Smooth muscle cell (in vitro differentiated cells): ENCODE measurements at regions not wholly inside any gene's neighbourhood (a gene's known extent, or its start where the extent isn't known, plus 50 kb on each side); places are given as distances from the start of the nearest gene placed in this dataset.
A peak's percentile ranks its signal among the peaks of the same experiment; 100 is the strongest.

Experiments used
- DNase-seq: peaks from one replicate; lab custom pipeline; 2025; ENCODE audit not compliant: unreplicated experiment; lab: John Stamatoyannopoulos, UW
- H2AFZ ChIP-seq: fragments of 200-600 bp; sonication (generic); 2 replicates; pipeline ENCODE4 v1.6.0; 2016; ENCODE audit warnings: antibody characterized with exemption, low read depth, mild to moderate bottlenecking
- H3F3A ChIP-seq: fragments of 200-600 bp; sonication (generic); 2 replicates; pipeline ENCODE4 v1.6.0; 2017; ENCODE audit warnings: antibody characterized with exemption, low read depth
- H3K27ac ChIP-seq: fragments of 200-600 bp; sonication (generic); 2 replicates; pipeline ENCODE4 v1.5.1; 2016; ENCODE audit warnings: low read depth, mild to moderate bottlenecking
- H3K27me3 ChIP-seq: fragments of 200-600 bp; sonication (generic); 2 replicates; pipeline ENCODE4 v1.6.1; 2016; ENCODE audit warnings: low read depth, mild to moderate bottlenecking
- H3K36me3 ChIP-seq: fragments of 200-600 bp; sonication (generic); 2 replicates; pipeline ENCODE4 v1.5.1; 2016; ENCODE audit warnings: low read depth
- H3K4me1 ChIP-seq: fragments of 200-600 bp; sonication (generic); 2 replicates; pipeline ENCODE4 v1.5.1; 2016; ENCODE audit warnings: low read depth
- H3K4me2 ChIP-seq: fragments of 200-600 bp; sonication (generic); 2 replicates; pipeline ENCODE4 v1.6.0; 2016; ENCODE audit warnings: mild to moderate bottlenecking
- H3K4me3 ChIP-seq: fragments of 200-600 bp; sonication (generic); 2 replicates; pipeline ENCODE4 v1.5.1; 2016; ENCODE audit warnings: mild to moderate bottlenecking
- H3K79me2 ChIP-seq: fragments of 200-600 bp; sonication (generic); 2 replicates; pipeline ENCODE4 v1.6.0; 2016; ENCODE audit warnings: low read depth, mild to moderate bottlenecking
- H3K9ac ChIP-seq: fragments of 200-600 bp; sonication (generic); 2 replicates; pipeline ENCODE4 v1.6.0; 2016; ENCODE audit warnings: low read depth
- H3K9me3 ChIP-seq: fragments of 200-600 bp; sonication (generic); replicated peaks from 2 replicates; pipeline ENCODE4 v1.5.1; 2016; ENCODE audit warnings: low read depth
- H4K20me1 ChIP-seq: fragments of 200-600 bp; sonication (generic); 2 replicates; pipeline ENCODE4 v1.6.0; 2016; ENCODE audit warnings: low read depth
- CTCF ChIP-seq: fragments of 200-600 bp; sonication (generic); IDR thresholded peaks from 2 replicates; pipeline ENCODE4 v1.5.1; 2017; ENCODE audit warnings: borderline replicate concordance, mild to moderate bottlenecking, antibody characterized with exemption; ENCODE audit not compliant: insufficient read depth, poor library complexity, severe bottlenecking
- WGBS: methylation state at CpG from one replicate; pipeline ENCODE4 v1.1.7; 2016; ENCODE audit warnings: low lambda C conversion rate; 5-methylcytosine and 5-hydroxymethylcytosine counted together

GRCh38 chr11:80596291-80596810, 1155.5 kb upstream of the TENM4 start:
- Histone ChIP-seq H2AFZ (no peak overlapping the region), H3K4me2 (peak overlapping the region; percentile 51), H3F3A (peaks cover 28% of the 10 kb centered on the region), H3K9me3 (no peaks in the 10 kb centered on the region), H3K79me2 (no peaks in the 10 kb centered on the region), H4K20me1 (no peaks in the 10 kb centered on the region), H3K27me3 (no peaks in the 10 kb centered on the region), H3K9ac (no peak overlapping the region), H3K4me1 (peaks cover 24% of the 10 kb centered on the region), H3K4me3 (no peak overlapping the region), H3K36me3 (no peaks in the 10 kb centered on the region), H3K27ac (peak overlapping the region; percentile 13)
- 50% methylated on average over 3 of the region's 3 CpGs for WGBS
- no peak for DNase-seq
- TF ChIP-seq CTCF, result no peak

GRCh38 chr11:80595011-80595410, 1154.2 kb upstream of the TENM4 start:
- no peak for TF ChIP-seq CTCF
- Histone ChIP-seq H3K27ac (peak overlapping the region; percentile 72), H2AFZ (no peak overlapping the region), H3K4me1 (peaks cover 24% of the 10 kb centered on the region), H3K79me2 (no peaks in the 10 kb centered on the region), H3K27me3 (no peaks in the 10 kb centered on the region), H3K4me2 (peak overlapping the region; percentile 51), H3K9me3 (no peaks in the 10 kb centered on the region), H3K9ac (no peak overlapping the region), H3K4me3 (no peak overlapping the region), H3F3A (peaks cover 28% of the 10 kb centered on the region), H4K20me1 (no peaks in the 10 kb centered on the region), H3K36me3 (no peaks in the 10 kb centered on the region)
- WGBS, result 16% methylated on average over 4 of the region's 4 CpGs
- no peak for DNase-seq

- Histone ChIP-seq H4K20me1 (no peaks in the 10 kb centered on the region), H3K27ac (peak overlapping the region; percentile 72), H3K4me1 (peaks cover 24% of the 10 kb centered on the region), H3K9me3 (no peaks in the 10 kb centered on the region), H3F3A (peaks cover 28% of the 10 kb centered on the region), H3K4me3 (no peak overlapping the region), H3K27me3 (no peaks in the 10 kb centered on the region), H3K9ac (no peak overlapping the region), H3K79me2 (no peaks in the 10 kb centered on the region), H3K36me3 (no peaks in the 10 kb centered on the region), H3K4me2 (peak overlapping the region; percentile 76), H2AFZ (no peak overlapping the region)
- 1% methylated on average over 2 of the region's 2 CpGs for WGBS
- no peak for DNase-seq
- TF ChIP-seq CTCF, result no peak
These were observed 1153.0 kb upstream of the TENM4 start for GRCh38 chr11:80593648-80594374.

GRCh38 chr11:80592546-80592945, 1151.7 kb upstream of the TENM4 start:
- no peaks in the 10 kb centered on the region for H3K27me3 ChIP-seq
- H3K9ac ChIP-seq, result no peak overlapping the region
- peak overlapping the region; percentile 16 for H3K27ac ChIP-seq
- H3F3A ChIP-seq, result peaks cover 28% of the 10 kb centered on the region
- H4K20me1 ChIP-seq, result no peaks in the 10 kb centered on the region
- no peaks in the 10 kb centered on the region for H3K79me2 ChIP-seq
- WGBS, result 55% methylated on average over 4 of the region's 4 CpGs
- no peak for DNase-seq
- H2AFZ ChIP-seq, result no peak overlapping the region
- no peak for TF ChIP-seq CTCF
- no peak overlapping the region for H3K4me3 ChIP-seq
- peak overlapping the region; percentile 76 for H3K4me2 ChIP-seq
- H3K4me1 ChIP-seq, result peaks cover 24% of the 10 kb centered on the region
- no peaks in the 10 kb centered on the region for H3K9me3 ChIP-seq
- no peaks in the 10 kb centered on the region for H3K36me3 ChIP-seq
